Mesenchymal stem cell (in vitro differentiated cells and primary cell): ENCODE measurements at regions not wholly inside any gene's neighbourhood (a gene's known extent, or its start where the extent isn't known, plus 50 kb on each side); places are given as distances from the start of the nearest gene placed in this dataset.

Experiments used
- DNase-seq: peaks from one replicate; pipeline ENCODE4 v3.0.0-alpha.2; 2013
- H2AFZ ChIP-seq: one replicate; pipeline ENCODE4 v1.6.1; 2013; ENCODE audit warnings: low read depth, mild to moderate bottlenecking, control low read depth, inconsistent platforms, low read length, moderate library complexity
- H2AK5ac ChIP-seq: 2 replicates; pipeline ENCODE4 v1.6.1; 2013; ENCODE audit warnings: low read length, moderate library complexity, mild to moderate bottlenecking, inconsistent platforms; ENCODE audit not compliant: severe bottlenecking
- H2BK120ac ChIP-seq: one replicate; pipeline ENCODE4 v1.6.1; 2013; ENCODE audit warnings: low read depth, mild to moderate bottlenecking, inconsistent platforms, low read length, moderate library complexity
- H2BK12ac ChIP-seq, 2 experiments: one replicate each; pipeline ENCODE4 v1.6.1; 2013; ENCODE audit warnings: inconsistent platforms in 2 of 2, low read length in 2 of 2, mild to moderate bottlenecking in 2 of 2, moderate library complexity in 2 of 2, control low read depth in 1 of 2
- H2BK15ac ChIP-seq: one replicate; pipeline ENCODE4 v1.6.1; 2013; ENCODE audit warnings: mild to moderate bottlenecking, low read depth, inconsistent platforms; ENCODE audit not compliant: poor library complexity, severe bottlenecking
- H2BK5ac ChIP-seq: 2 replicates; pipeline ENCODE4 v1.6.1; 2013; ENCODE audit warnings: low read depth, mild to moderate bottlenecking, low read length, control low read depth, inconsistent platforms; ENCODE audit not compliant: poor library complexity, severe bottlenecking
- H3K14ac ChIP-seq, 2 experiments: one replicate each; pipeline ENCODE4 v1.6.1; 2013; ENCODE audit warnings: inconsistent platforms in 2 of 2, low read length in 2 of 2, control low read depth in 1 of 2, mild to moderate bottlenecking in 1 of 2, moderate library complexity in 1 of 2
- H3K18ac ChIP-seq, 2 experiments: one replicate each; pipeline ENCODE4 v1.6.1; 2013; ENCODE audit warnings: inconsistent platforms in 2 of 2, low read length in 2 of 2, control low read depth in 1 of 2, low read depth in 1 of 2, mild to moderate bottlenecking in 1 of 2
- H3K23ac ChIP-seq, 2 experiments: one replicate each; pipeline ENCODE4 v1.6.1; 2013; ENCODE audit warnings: inconsistent platforms in 2 of 2, low read length in 2 of 2, mild to moderate bottlenecking in 2 of 2, moderate library complexity in 2 of 2, control low read depth in 1 of 2
- H3K27ac ChIP-seq: 2 replicates; pipeline ENCODE4 v1.5.1; 2013; ENCODE audit warnings: mild to moderate bottlenecking, moderate library complexity, low read length, control low read depth, inconsistent platforms; ENCODE audit not compliant: poor library complexity, severe bottlenecking
- H3K27me3 ChIP-seq, 2 experiments: 2 replicates each; pipeline versions ENCODE4 v1.6.1 to v1.7.0; 2013; ENCODE audit warnings: low read length in 2 of 2, mild to moderate bottlenecking in 2 of 2, moderate library complexity in 2 of 2, control low read depth in 1 of 2, inconsistent platforms in 1 of 2; ENCODE audit not compliant: control insufficient read depth in 1 of 2, insufficient read depth in 1 of 2
- H3K36me3 ChIP-seq, 2 experiments: 2 replicates each; pipeline versions ENCODE4 v1.6.1 to v1.7.0; 2013; ENCODE audit warnings: low read length in 2 of 2, control low read depth in 1 of 2, inconsistent platforms in 1 of 2, low read depth in 1 of 2, mild to moderate bottlenecking in 1 of 2; ENCODE audit not compliant: insufficient read depth in 2 of 2, control insufficient read depth in 1 of 2
- H3K4ac ChIP-seq, 2 experiments: one replicate each; pipeline ENCODE4 v1.6.1; 2013; ENCODE audit warnings: inconsistent platforms in 2 of 2, low read length in 2 of 2, mild to moderate bottlenecking in 2 of 2, moderate library complexity in 2 of 2, control low read depth in 1 of 2, low read depth in 1 of 2
- H3K4me1 ChIP-seq: 2 replicates; pipeline ENCODE4 v1.6.1; 2013; ENCODE audit warnings: low read depth, low read length, control low read depth; ENCODE audit not compliant: control insufficient read depth, insufficient read depth
- H3K4me2 ChIP-seq: 2 replicates; pipeline ENCODE4 v1.6.1; 2013; ENCODE audit warnings: low read length, mild to moderate bottlenecking, inconsistent platforms; ENCODE audit not compliant: poor library complexity, severe bottlenecking
- H3K4me3 ChIP-seq, 2 experiments: 2 replicates each; pipeline versions ENCODE4 v1.5.1 to v1.7.0; 2013; ENCODE audit warnings: low read length in 2 of 2, mild to moderate bottlenecking in 2 of 2, control low read depth in 1 of 2, low read depth in 1 of 2; ENCODE audit not compliant: insufficient read depth in 1 of 2
- H3K79me1 ChIP-seq: replicated peaks from 2 replicates; pipeline ENCODE4 v1.6.1; 2013; ENCODE audit warnings: mild to moderate bottlenecking, control low read depth, low read length, inconsistent platforms; ENCODE audit not compliant: poor library complexity, severe bottlenecking
- H3K9ac ChIP-seq: 2 replicates; pipeline ENCODE4 v1.7.0; 2013; ENCODE audit warnings: mild to moderate bottlenecking, low read length, moderate library complexity
- H3K9me3 ChIP-seq: 2 replicates; pipeline ENCODE4 v1.7.0; 2013; ENCODE audit warnings: mild to moderate bottlenecking, low read length; ENCODE audit not compliant: control insufficient read depth
- H4K8ac ChIP-seq: one replicate; pipeline ENCODE4 v1.6.1; 2013; ENCODE audit warnings: inconsistent platforms, mild to moderate bottlenecking, low read length, moderate library complexity
- H4K91ac ChIP-seq: one replicate; pipeline ENCODE4 v1.6.1; 2013; ENCODE audit warnings: mild to moderate bottlenecking, low read length, inconsistent platforms
- WGBS: methylation state at CpG from one replicate; pipeline ENCODE4 v1.1.7; 2013; ENCODE audit warnings: mixed read lengths; 5-methylcytosine and 5-hydroxymethylcytosine counted together

GRCh38 chr16:86364653-86365380 lies 145.5 kb upstream of the FOXF1 start:
- Histone ChIP-seq H2BK12ac (peak overlapping the region; percentile 94 to 98), H3K27ac (no peak overlapping the region), H3K18ac (peak overlapping the region; percentile 37 to 77), H3K9ac (no peak overlapping the region), H2BK120ac (no peak overlapping the region), H3K14ac (peak overlapping the region in 1 of 2 experiments; percentile 91), H3K4ac (peak overlapping the region; percentile 57 to 75), H3K36me3 (no peaks in the 10 kb centered on the region), H2BK15ac (peak overlapping the region; percentile 100), H2AK5ac (no peak overlapping the region), H3K27me3 (peaks cover 0 to 47% of the 10 kb centered on the region in 2 experiments), H3K4me1 (no peaks in the 10 kb centered on the region), H4K91ac (peak overlapping the region; percentile 91), H2AFZ (no peak overlapping the region), H3K9me3 (no peaks in the 10 kb centered on the region), H2BK5ac (no peak overlapping the region), H3K23ac (peak overlapping the region in 1 of 2 experiments; percentile 95), H3K4me3 (no peak overlapping the region), H4K8ac (peak overlapping the region; percentile 45), H3K79me1 (no peaks in the 10 kb centered on the region), H3K4me2 (no peak overlapping the region)
- WGBS: 91% methylated on average over 13 of the region's 13 CpGs
- DNase-seq: no peak

- H2AK5ac ChIP-seq: no peak overlapping the region
- H4K91ac ChIP-seq: peak overlapping the region; percentile 34
- H3K79me1 ChIP-seq: no peaks in the 10 kb centered on the region
- peaks cover 0 to 40% of the 10 kb centered on the region in 2 experiments for H3K27me3 ChIP-seq
- H3K9ac ChIP-seq: no peak overlapping the region
- WGBS: 82% methylated on average over 17 of the region's 19 CpGs
- no peaks in the 10 kb centered on the region for H3K9me3 ChIP-seq
- no peak overlapping the region for H3K27ac ChIP-seq
- H2BK12ac ChIP-seq: peak overlapping the region; percentile 85 to 98
- DNase-seq: no peak
- H3K36me3 ChIP-seq: no peaks in the 10 kb centered on the region
- no peaks in the 10 kb centered on the region for H3K4me1 ChIP-seq
- H4K8ac ChIP-seq: peak overlapping the region; percentile 52
- no peak overlapping the region for H2BK5ac ChIP-seq
- H3K23ac ChIP-seq: peak overlapping the region in 1 of 2 experiments; percentile 23
- H3K4me3 ChIP-seq: no peak overlapping the region
- H2BK120ac ChIP-seq: peak overlapping the region; percentile 8
- no peak overlapping the region for H2AFZ ChIP-seq
- H2BK15ac ChIP-seq: peak overlapping the region; percentile 82
- H3K18ac ChIP-seq: peak overlapping the region; percentile 45 to 67
- no peak overlapping the region for H3K4me2 ChIP-seq
- peak overlapping the region; percentile 75 to 91 for H3K4ac ChIP-seq
- H3K14ac ChIP-seq: peak overlapping the region in 1 of 2 experiments; percentile 73
These were observed 144.6 kb upstream of the FOXF1 start for GRCh38 chr16:86365513-86366273.

DNA sequence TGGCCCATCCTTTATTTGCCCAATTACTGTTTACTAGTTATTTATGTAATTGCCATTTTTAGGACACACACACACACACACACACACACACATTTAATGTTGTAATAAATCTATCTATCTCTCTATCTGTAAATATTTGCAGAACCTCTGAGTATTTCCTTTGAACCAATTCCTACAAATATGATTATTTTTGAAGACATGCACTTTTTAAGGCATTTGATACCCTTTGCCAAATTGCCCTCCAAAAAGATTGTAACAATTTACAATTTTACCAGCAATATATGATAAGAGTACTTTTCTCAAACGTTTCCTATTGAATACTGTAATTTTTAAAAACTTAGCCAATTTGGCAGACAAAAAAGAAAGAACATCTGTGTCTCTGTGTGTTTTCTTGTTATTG lies 143.8 kb upstream of the FOXF1 start:
- no peak overlapping the region for H2BK12ac ChIP-seq
- no peak overlapping the region for H2AK5ac ChIP-seq
- no peak overlapping the region for H3K9ac ChIP-seq
- no peak overlapping the region for H3K4me2 ChIP-seq
- H3K9me3 ChIP-seq: no peaks in the 10 kb centered on the region
- no peak overlapping the region for H2BK120ac ChIP-seq
- no peak overlapping the region for H2BK5ac ChIP-seq
- H3K18ac ChIP-seq: no peak overlapping the region
- peaks cover 0 to 40% of the 10 kb centered on the region in 2 experiments for H3K27me3 ChIP-seq
- no peak overlapping the region for H3K4me3 ChIP-seq
- no peak overlapping the region for H2BK15ac ChIP-seq
- H3K27ac ChIP-seq: no peak overlapping the region
- H3K4me1 ChIP-seq: no peaks in the 10 kb centered on the region
- no peak overlapping the region for H3K23ac ChIP-seq
- no peak overlapping the region for H3K4ac ChIP-seq
- H3K79me1 ChIP-seq: no peaks in the 10 kb centered on the region
- no peak for DNase-seq
- H3K36me3 ChIP-seq: no peaks in the 10 kb centered on the region
- H2AFZ ChIP-seq: no peak overlapping the region
- H4K8ac ChIP-seq: no peak overlapping the region
- H3K14ac ChIP-seq: no peak overlapping the region
- WGBS: no CpG with 5 or more reads among the region's 1 CpG
- H4K91ac ChIP-seq: no peak overlapping the region
